T-cell (primary cell): ENCODE measurements at regions not wholly inside any gene's neighbourhood (a gene's known extent, or its start where the extent isn't known, plus 50 kb on each side); places are given as distances from the start of the nearest gene placed in this dataset.
"Not testable (repeated sequence)": the region's sequence is repeated elsewhere in the genome, so short reads cannot be mapped to it uniquely, and the experiment has no call there.

Source experiments
- ATAC-seq, 4 experiments: fragments of 200-7000 bp in 3 of 4; fragments of 150-1000 bp in 1 of 4; cut with Tn5 transposase; replicated peaks in 1 of 4; 1 replicate in 3 of 4; 2 replicates in 1 of 4; pipeline ENCODE4 v1.10.0; 2021; ENCODE audit warnings: moderate library complexity in 3 of 4, mild to moderate bottlenecking in 2 of 4, moderate number of reproducible peaks in 1 of 4
- CTCF ChIA-PET, 2 donors: fragments of 300-600 bp; sonication (Branson Sonifier 250); formaldehyde crosslinking; loops; one replicate each; lab custom pipeline; 2022; ENCODE audit warnings: antibody characterized with exemption in 2 of 2; lab: Charles Lee
- POLR2A ChIA-PET, 2 donors: fragments of 300-600 bp; sonication (Branson Sonifier 250); formaldehyde crosslinking; loops; one replicate each; lab custom pipeline; 2022; ENCODE audit warnings: antibody characterized with exemption in 2 of 2; lab: Charles Lee
- DNase-seq, 35 experiments: peaks; one replicate each; pipeline versions ENCODE4 v3.0.0 to v3.0.0-alpha.2; 2013 to 2023
- H3K27ac ChIP-seq: one replicate; pipeline ENCODE4 v1.5.1; 2013; ENCODE audit warnings: low read length
- H3K27me3 ChIP-seq, 2 experiments: replicated peaks in 1 of 2; 1 replicate in 1 of 2; 2 replicates in 1 of 2; pipeline versions ENCODE4 v1.6.1 to v1.7.0; 2013; ENCODE audit warnings: low read length in 1 of 2, mixed read lengths in 1 of 2; ENCODE audit not compliant: control insufficient read depth in 2 of 2, insufficient read depth in 2 of 2; ENCODE audit errors: extremely low read depth in 1 of 2
- H3K36me3 ChIP-seq, 2 donors: 1 replicate in 1 of 2; 2 replicates in 1 of 2; pipeline versions ENCODE4 v1.6.1 to v1.7.0; 2013; ENCODE audit warnings: low read length in 1 of 2; ENCODE audit not compliant: control insufficient read depth in 2 of 2, insufficient read depth in 1 of 2; ENCODE audit errors: extremely low read depth in 1 of 2
- H3K4me1 ChIP-seq, 2 experiments: 1 replicate in 1 of 2; 2 replicates in 1 of 2; pipeline versions ENCODE4 v1.6.1 to v1.7.0; 2013; ENCODE audit warnings: low read length in 2 of 2, mixed read lengths in 1 of 2; ENCODE audit not compliant: insufficient read depth in 2 of 2, control insufficient read depth in 1 of 2; ENCODE audit errors: extremely low read depth in 1 of 2
- H3K4me3 ChIP-seq, 2 donors: 1 replicate in 1 of 2; 2 replicates in 1 of 2; pipeline versions ENCODE4 v1.5.1 to v1.7.0; 2013; ENCODE audit warnings: mild to moderate bottlenecking in 2 of 2, low read length in 1 of 2, moderate library complexity in 1 of 2; ENCODE audit not compliant: control insufficient read depth in 1 of 2; ENCODE audit errors: extremely low read depth in 1 of 2
- H3K9me3 ChIP-seq: 2 replicates; pipeline ENCODE4 v1.7.0; 2013
- H3K27ac Mint-ChIP-seq, 2 donors: one replicate each; pipeline ENCODE4 v1.8.0; 2020 to 2021; ENCODE audit warnings: mild to moderate bottlenecking in 2 of 2, mixed read lengths in 2 of 2
- H3K27me3 Mint-ChIP-seq, 2 donors: one replicate each; pipeline ENCODE4 v1.8.0; 2021 to 2022; ENCODE audit warnings: mixed read lengths in 2 of 2
- H3K36me3 Mint-ChIP-seq: one replicate; pipeline ENCODE4 v1.8.0; 2021; ENCODE audit warnings: mixed read lengths
- H3K4me1 Mint-ChIP-seq, 3 donors: one replicate each; pipeline ENCODE4 v1.8.0; 2020 to 2022; ENCODE audit warnings: mixed read lengths in 3 of 3, mild to moderate bottlenecking in 1 of 3
- H3K4me3 Mint-ChIP-seq, 3 donors: one replicate each; pipeline ENCODE4 v1.8.0; 2020 to 2022; ENCODE audit warnings: mild to moderate bottlenecking in 3 of 3, mixed read lengths in 3 of 3, moderate library complexity in 3 of 3
- H3K9me3 Mint-ChIP-seq, 3 donors: one replicate each; pipeline ENCODE4 v1.8.0; 2020 to 2022; ENCODE audit warnings: mixed read lengths in 3 of 3
- WGBS: methylation state at CpG from one replicate; pipeline ENCODE4 v1.1.5; 2013; ENCODE audit warnings: missing lambda C conversion rate; ENCODE audit not compliant: insufficient coverage; 5-methylcytosine and 5-hydroxymethylcytosine counted together

DNA sequence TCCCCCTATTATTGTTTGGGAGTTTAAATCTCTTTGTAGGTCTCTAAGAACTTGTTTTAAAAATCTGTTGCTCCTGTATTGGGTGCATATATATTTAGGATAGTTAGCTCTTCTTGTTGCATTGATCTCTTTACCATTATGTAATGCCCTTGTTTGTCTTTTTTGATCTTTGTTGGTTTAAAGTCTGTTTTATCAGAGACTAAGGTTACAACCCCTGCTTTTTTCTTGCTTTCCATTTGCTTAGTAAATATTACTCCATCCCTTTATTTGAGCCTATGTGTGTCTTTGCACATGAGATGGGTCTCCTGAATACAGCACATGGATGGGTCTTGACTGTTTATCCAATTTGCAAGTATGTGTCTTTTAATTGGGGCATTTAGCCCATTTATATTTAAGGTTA is 267.4 kb downstream of the ZWINT start:
- POLR2A ChIA-PET, CTCF ChIA-PET, H3K4me1 Mint-ChIP-seq, H3K27ac Mint-ChIP-seq, H3K4me3 ChIP-seq, DNase-seq, H3K36me3 Mint-ChIP-seq, H3K9me3 ChIP-seq, H3K27me3 ChIP-seq, H3K4me3 Mint-ChIP-seq, ATAC-seq, H3K36me3 ChIP-seq, H3K4me1 ChIP-seq, H3K27ac ChIP-seq, H3K27me3 Mint-ChIP-seq: not testable (repeated sequence)
- H3K9me3 Mint-ChIP-seq: peaks cover 11 to 29% (median 25%) of the 10 kb centered on the region in 3 donors

DNA sequence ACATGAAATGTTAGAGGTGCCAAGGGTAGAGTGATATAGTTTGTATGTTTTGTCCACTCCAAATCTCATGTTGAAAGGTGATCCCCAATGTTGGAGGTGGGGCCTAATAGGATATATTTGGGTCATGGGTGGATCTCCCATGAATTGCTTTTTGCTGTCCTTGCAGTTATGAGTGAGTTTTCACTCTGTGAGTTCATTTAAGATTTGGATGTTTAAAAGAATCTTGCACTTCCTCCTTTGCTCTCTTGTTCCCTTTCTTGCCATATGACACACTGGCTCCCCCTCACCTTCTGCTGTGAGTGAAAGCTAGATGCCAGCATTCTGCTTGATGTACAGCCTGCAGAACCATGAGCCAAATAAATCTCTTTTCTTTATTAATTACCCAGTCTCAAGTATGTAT is 269.2 kb downstream of the ZWINT start:
- H3K27ac ChIP-seq: no peak overlapping the region
- no peak for DNase-seq
- POLR2A ChIA-PET: no interaction called here
- CTCF ChIA-PET: no interaction called here
- no peaks in the 10 kb centered on the region for H3K4me1 ChIP-seq
- H3K9me3 ChIP-seq: no peaks in the 10 kb centered on the region
- no peak overlapping the region for H3K27ac Mint-ChIP-seq
- no peaks in the 10 kb centered on the region for H3K4me1 Mint-ChIP-seq
- no peak overlapping the region for H3K4me3 ChIP-seq
- H3K36me3 ChIP-seq: no peaks in the 10 kb centered on the region
- H3K27me3 ChIP-seq: no peaks in the 10 kb centered on the region
- no peak for ATAC-seq
- peaks cover 11 to 35% (median 30%) of the 10 kb centered on the region in 3 donors for H3K9me3 Mint-ChIP-seq
- H3K36me3 Mint-ChIP-seq: no peaks in the 10 kb centered on the region
- H3K27me3 Mint-ChIP-seq: no peaks in the 10 kb centered on the region
- H3K4me3 Mint-ChIP-seq: no peak overlapping the region

DNA sequence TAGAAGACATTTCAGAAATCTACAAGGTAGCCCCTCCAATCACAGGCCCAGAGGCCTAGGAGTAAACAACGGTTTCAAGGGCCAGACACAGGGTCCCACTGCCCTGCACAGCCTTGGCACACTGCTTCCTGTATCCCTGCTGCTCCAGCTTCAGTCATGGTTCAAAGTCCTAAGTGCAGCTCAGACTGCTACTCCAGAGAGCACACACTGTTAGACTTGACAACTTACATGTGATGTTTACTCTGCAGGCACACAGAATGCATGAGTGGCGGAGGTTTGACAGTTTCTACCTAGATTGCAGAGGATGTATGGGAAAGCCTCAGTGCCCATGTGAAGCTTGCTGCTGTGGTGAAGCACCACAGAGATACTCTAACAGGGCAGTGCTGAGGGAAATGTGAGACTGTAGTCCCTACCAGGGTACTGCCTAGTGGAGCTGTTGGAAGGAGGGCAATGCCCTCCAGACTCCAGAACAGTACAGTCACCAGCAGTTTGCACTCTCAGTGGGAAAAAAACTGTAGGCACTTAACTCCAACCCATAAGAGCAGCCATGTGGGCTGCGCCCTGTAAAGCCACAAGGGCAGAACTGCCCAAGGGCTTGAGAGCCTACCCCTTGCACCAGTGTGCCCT is 270.0 kb downstream of the ZWINT start:
- no peaks in the 10 kb centered on the region for H3K9me3 ChIP-seq
- no peaks in the 10 kb centered on the region for H3K4me1 ChIP-seq
- Mint-ChIP-seq H3K36me3 (no peaks in the 10 kb centered on the region), H3K4me1 (no peaks in the 10 kb centered on the region), H3K27ac (no peak overlapping the region), H3K4me3 (no peak overlapping the region), H3K9me3 (peaks cover 11 to 35% (median 30%) of the 10 kb centered on the region in 3 donors), H3K27me3 (no peaks in the 10 kb centered on the region)
- POLR2A ChIA-PET: no interaction called here
- no peak overlapping the region for H3K4me3 ChIP-seq
- no peak for DNase-seq
- WGBS: 64% methylated on average over 2 of the region's 3 CpGs
- no peaks in the 10 kb centered on the region for H3K36me3 ChIP-seq
- no peak overlapping the region for H3K27ac ChIP-seq
- ATAC-seq: no peak
- H3K27me3 ChIP-seq: no peaks in the 10 kb centered on the region
- CTCF ChIA-PET: no interaction called here

- CTCF ChIA-PET: no interaction called here
- Histone ChIP-seq H3K27me3 (no peaks in the 10 kb centered on the region), H3K4me1 (no peaks in the 10 kb centered on the region), H3K36me3 (no peaks in the 10 kb centered on the region), H3K9me3 (no peaks in the 10 kb centered on the region), H3K4me3 (no peak overlapping the region), H3K27ac (no peak overlapping the region)
- Mint-ChIP-seq H3K27me3 (no peaks in the 10 kb centered on the region), H3K4me1 (no peaks in the 10 kb centered on the region), H3K36me3 (no peaks in the 10 kb centered on the region), H3K4me3 (no peak overlapping the region), H3K9me3 (peaks cover 14 to 27% (median 23%) of the 10 kb centered on the region in 3 donors), H3K27ac (no peak overlapping the region)
- POLR2A ChIA-PET: no interaction called here
- ATAC-seq (no peak), DNase-seq (no peak)
- WGBS: no CpG with 5 or more reads among the region's 1 CpG
Measured at GRCh38 chr10:56085406-56086122, 275.5 kb downstream of the ZWINT start.

GRCh38 chr10:56082169-56082568 is 278.9 kb downstream of the ZWINT start:
- no peak overlapping the region for H3K27ac ChIP-seq
- Mint-ChIP-seq H3K36me3 (no peaks in the 10 kb centered on the region), H3K4me1 (no peaks in the 10 kb centered on the region), H3K9me3 (peaks cover 11 to 26% (median 23%) of the 10 kb centered on the region in 3 donors), H3K27me3 (no peaks in the 10 kb centered on the region), H3K4me3 (no peak overlapping the region), H3K27ac (no peak overlapping the region)
- no peak for DNase-seq
- ATAC-seq: no peak
- H3K4me3 ChIP-seq: no peak overlapping the region
- no peaks in the 10 kb centered on the region for H3K9me3 ChIP-seq
- CTCF ChIA-PET: no interaction called here
- H3K4me1 ChIP-seq: no peaks in the 10 kb centered on the region
- WGBS: no CpG with 5 or more reads among the region's 3 CpGs
- no peaks in the 10 kb centered on the region for H3K36me3 ChIP-seq
- no peaks in the 10 kb centered on the region for H3K27me3 ChIP-seq
- POLR2A ChIA-PET: no interaction called here

DNA sequence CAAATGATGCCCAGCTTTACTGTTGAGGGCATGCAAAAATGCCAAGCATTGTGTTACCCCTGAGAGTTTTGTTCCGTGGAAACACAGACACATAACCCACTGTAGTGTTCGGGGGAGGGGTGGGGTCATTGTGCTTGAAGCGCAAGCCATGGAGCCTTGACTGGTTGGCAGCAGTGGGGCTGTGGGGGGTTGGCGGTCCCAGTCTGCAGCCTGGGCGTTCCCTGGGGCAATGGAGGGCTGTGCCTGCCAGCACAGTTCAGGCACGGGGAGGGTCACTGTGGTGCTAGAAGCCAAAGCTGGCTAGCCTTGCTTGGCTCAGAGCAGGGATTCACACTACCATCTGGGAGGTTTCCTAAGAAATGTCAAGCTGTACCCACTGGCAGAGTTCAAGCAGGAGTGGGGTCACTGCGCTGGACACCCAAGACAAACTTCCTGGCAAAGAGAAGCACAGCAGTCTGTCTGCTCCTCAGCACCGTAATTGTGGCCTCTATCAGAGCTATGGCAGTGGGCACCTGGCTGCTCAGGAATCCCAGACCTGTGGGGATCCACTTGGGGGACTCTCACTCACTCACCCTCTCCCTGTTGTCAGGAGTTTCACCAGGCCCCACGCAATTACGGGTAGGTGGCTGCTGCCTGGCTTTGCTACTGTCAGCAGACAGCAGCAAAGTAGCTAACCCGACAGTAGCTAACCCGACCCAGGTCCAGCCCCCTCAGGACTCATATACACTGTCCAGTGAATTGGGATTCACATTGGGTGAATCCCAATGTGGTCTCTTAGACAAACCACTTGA is 292.4 kb downstream of the ZWINT start:
- H3K9me3 ChIP-seq: no peaks in the 10 kb centered on the region
- H3K4me3 ChIP-seq: no peak overlapping the region
- Mint-ChIP-seq H3K27me3 (no peaks in the 10 kb centered on the region), H3K27ac (no peak overlapping the region), H3K4me1 (no peaks in the 10 kb centered on the region), H3K4me3 (no peak overlapping the region), H3K9me3 (peaks cover 22 to 29% (median 29%) of the 10 kb centered on the region in 3 donors), H3K36me3 (no peaks in the 10 kb centered on the region)
- CTCF ChIA-PET: no interaction called here
- POLR2A ChIA-PET: no interaction called here
- WGBS: 86% methylated on average over 10 of the region's 12 CpGs
- no peaks in the 10 kb centered on the region for H3K27me3 ChIP-seq
- ATAC-seq (no peak), DNase-seq (no peak)
- H3K36me3 ChIP-seq: no peaks in the 10 kb centered on the region
- no peak overlapping the region for H3K27ac ChIP-seq
- no peaks in the 10 kb centered on the region for H3K4me1 ChIP-seq
